Stimulated activated CD4-positive, alpha-beta T cell treated with anti-CD3 and anti-CD28 coated beads, Interleukin-4, amount 100 ng/mL, for 24 hours (primary cell): ENCODE measurements at regions not wholly inside any gene's neighbourhood (a gene's known extent, or its start where the extent isn't known, plus 50 kb on each side); places are given as distances from the start of the nearest gene placed in this dataset.

Source experiments
- DNase-seq: peaks from one replicate; pipeline ENCODE4 v3.0.0-alpha.2; 2020

DNA sequence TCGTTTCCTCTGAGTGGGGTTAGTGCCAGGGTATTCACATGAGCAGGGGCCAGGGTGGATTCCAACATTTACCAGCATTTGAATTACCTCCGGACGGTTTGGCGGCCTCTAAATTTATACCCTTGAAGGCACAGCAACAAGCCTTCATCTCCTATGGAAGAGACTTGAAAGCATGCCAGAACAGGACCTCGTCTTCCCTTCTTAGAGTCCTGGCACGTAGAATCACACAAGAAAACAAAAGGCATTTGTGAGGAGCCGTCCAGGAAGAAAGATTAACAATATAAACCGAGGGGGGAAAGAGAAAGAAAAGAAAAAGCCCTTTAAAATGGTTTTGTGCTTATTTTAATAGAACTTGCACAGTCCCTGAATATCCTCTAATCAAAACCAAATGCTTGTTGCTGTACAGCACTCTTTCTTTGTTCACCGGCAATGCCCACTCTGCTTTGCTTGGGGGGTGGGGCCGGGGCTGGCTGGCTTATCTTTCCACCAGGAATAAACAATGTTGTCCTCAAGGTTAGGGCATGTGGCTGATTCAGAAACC is 575.8 kb upstream of the ZNF462 start:
- no peak for DNase-seq

DNA sequence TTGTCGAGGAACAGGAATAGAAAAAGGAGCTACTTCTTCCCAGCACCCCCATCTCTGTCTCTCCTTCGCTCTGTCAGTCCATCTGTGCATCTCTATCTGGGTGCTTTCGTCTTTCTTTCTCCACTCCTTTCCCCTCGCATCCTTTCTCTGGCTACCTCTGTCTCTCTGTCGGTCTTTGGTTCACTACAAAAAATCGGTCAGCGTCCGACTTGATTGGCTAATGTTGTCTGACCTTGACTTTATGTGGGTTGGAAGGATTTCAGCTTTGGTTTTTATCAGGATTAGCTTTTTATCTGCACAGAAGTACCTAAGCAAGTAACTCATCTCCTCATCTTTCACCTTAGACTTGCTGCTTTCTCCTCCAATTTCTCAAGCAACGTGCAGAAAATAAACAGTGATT is 575.2 kb upstream of the ZNF462 start:
- no peak for DNase-seq

DNA sequence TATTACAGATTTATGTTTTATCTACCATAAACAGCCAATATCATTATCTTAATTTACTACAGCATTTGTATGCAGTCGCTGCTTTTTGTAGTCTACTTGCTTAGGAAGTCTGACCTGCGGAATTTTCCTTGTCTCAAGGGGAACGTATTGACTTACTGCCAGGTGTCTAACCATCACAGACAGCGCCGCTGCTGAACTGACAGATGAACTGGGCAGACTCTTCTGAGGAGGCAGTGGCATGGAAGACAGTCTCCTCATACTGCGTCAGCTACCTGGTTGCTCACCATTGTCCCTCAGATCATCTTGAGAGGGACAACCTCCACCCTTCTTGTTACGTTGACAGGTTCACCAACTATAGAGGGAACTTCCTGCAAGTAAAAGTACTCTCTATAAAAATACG is 574.3 kb upstream of the ZNF462 start:
- DNase-seq, result no peak

DNA sequence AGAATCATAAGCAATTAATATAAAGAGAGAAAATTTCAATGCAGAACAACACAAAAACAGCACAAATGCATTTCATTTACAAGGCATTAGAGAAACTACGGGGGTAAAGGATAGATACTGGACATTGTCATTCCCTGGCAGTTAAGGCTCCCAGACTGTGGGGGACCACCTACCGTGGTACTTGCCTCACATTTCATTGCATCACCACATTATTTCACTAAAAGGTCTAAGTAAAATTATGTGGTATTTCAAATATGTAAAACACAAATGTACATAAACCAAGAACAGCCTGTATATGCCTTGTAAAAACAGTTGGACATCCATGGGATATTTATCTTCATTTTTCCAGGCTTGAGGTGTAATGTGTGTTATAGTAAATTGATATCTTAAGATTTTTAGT is 571.2 kb upstream of the ZNF462 start:
- no peak for DNase-seq

DNA sequence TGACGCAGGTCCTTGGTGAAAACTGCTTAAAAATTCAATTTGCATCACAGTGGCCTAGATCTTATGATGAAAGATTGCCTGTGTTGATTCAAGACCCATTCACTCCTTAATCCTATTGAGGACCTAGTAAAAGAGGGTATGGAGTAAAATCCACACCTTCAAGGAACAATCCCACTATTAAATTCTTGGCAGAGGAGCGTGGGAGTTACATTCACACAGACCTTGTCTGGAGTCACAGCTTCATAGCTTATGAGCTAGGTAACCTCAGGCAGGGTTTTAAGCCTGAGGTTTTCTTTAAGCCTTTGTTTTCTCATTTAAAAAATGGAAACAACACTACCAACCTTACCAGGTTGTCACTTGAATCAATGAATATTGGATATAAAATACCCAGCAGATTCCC is 566.5 kb upstream of the ZNF462 start:
- DNase-seq, result no peak

- no peak for DNase-seq
These were observed 564.0 kb upstream of the ZNF462 start for GRCh38 chr9:106298997-106299396.

- no peak for DNase-seq
These were observed 558.5 kb upstream of the ZNF462 start for GRCh38 chr9:106304401-106304920.

- DNase-seq, result no peak
These were observed 557.4 kb upstream of the ZNF462 start for GRCh38 chr9:106305428-106306133.

- no peak for DNase-seq
These were observed 555.3 kb upstream of the ZNF462 start for GRCh38 chr9:106307670-106308069.

DNA sequence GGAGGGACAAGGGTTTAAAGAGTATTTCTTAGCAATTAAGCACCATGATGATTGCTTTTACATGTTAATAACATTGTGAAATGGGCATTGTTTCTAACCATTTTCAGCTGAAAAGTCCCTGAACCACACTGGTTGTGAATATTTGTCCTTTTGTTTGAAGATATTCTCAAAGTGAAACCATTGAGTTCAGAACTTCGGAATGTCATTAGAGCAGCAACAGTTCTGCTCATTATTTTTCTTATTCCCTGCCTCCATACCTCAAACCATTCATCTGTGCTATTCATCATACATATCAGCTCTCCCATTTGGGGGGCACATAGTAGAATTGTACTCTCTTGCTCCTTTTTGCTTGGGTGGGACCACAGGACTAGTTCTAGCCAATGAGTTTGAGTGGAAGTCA is 553.0 kb upstream of the ZNF462 start:
- no peak for DNase-seq

DNA sequence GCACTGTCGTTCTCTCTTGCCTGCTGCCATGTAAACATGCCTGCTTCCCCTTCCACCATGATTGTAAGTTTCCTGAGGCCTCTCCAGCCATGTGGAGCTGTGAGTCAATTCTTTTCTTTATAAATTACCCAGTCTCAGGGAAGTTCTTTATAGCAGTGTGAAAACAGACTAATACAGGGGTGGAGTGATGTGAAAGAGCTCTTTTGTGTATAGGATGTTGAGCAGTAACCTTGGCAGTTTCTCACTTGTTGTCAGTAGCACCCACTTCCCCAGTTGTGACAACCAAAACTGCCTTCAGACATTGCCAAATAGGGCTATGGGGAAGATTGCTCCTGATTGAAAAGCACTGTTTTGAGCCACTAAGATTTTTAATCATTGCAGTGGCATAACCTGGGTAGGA is 552.2 kb upstream of the ZNF462 start:
- DNase-seq, result no peak

DNA sequence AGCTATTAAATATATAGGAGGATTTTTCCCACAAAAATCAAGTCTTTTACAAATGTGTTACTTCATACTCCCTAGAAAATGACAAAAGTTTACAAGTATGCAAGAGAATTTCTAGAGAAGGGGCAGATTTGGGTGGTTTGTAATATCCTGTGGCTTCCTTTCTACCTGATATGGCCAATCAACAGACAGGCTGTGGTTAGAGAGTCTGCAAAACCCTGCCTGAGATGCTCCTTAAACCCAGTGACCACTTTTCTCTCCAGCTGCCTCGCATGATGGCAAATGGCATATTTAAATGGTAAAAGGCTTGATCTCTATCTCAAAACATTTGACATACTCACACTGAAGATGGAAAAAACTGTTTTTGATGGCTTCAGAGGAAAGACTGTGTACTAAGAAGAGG is 550.1 kb upstream of the ZNF462 start:
- no peak for DNase-seq

GRCh38 chr9:106314476-106314875 is 548.5 kb upstream of the ZNF462 start:
- no peak for DNase-seq

- DNase-seq, result no peak
These were observed 541.4 kb upstream of the ZNF462 start for GRCh38 chr9:106321394-106322180.

- DNase-seq, result no peak
These were observed 540.2 kb upstream of the ZNF462 start for GRCh38 chr9:106322706-106323245.

- DNase-seq, result no peak
These were observed 538.8 kb upstream of the ZNF462 start for GRCh38 chr9:106324053-106324585.

- DNase-seq, result no peak
These were observed 538.2 kb upstream of the ZNF462 start for GRCh38 chr9:106324591-106325280.

GRCh38 chr9:106326493-106326892 is 536.5 kb upstream of the ZNF462 start:
- DNase-seq, result no peak

GRCh38 chr9:106333481-106333880 is 529.5 kb upstream of the ZNF462 start:
- DNase-seq, result no peak

- no peak for DNase-seq
These were observed 528.9 kb upstream of the ZNF462 start for GRCh38 chr9:106334081-106334480.

GRCh38 chr9:106339882-106340281 is 523.1 kb upstream of the ZNF462 start:
- DNase-seq, result no peak

DNA sequence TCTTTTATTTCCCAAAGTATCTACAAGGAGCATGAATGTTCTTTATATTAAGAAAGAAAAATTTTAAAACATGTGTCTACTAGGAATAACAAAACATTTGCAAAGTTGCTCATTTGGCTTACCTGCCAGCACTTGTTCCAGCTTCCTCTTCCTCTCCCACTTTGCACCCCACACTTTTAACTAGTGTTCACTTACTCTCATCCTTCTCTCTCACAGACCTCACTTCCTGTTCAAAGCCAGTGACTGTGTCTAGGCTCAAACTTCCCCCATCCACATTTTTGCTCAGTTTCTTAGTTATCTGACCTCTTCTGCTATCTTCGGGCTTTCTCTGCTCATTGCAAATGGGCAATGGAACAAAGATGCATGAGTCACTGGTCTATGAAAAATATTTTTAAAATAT is 512.2 kb upstream of the ZNF462 start:
- DNase-seq, result no peak

DNA sequence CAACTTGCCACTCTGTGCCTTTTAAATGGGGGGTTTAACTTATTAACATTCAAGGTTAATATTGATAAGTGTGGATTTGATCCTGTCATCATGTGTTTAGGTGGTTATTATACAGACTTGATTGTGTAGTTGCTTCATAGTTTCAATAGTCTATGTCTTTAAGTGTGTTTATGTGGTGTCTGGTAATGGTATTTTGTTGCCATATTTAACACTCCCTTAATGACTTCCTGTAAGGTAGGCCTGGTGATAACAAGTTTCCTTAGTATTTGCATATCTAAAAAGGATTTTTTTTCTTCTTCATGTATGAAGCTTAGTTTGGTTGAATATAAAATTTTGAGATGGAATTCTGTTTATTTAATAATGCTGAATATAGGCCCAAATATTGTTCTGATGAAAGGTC is 506.0 kb upstream of the ZNF462 start:
- DNase-seq, result no peak
